Ovary (tissue), 3 donors: ENCODE measurements at regions not wholly inside any gene's neighbourhood (a gene's known extent, or its start where the extent isn't known, plus 50 kb on each side); places are given as distances from the start of the nearest gene placed in this dataset.

ENCODE experiments used
- CTCF ChIP-seq, 3 donors: fragments of 450-650 bp in 2 of 3; fragments of 200-600 bp in 1 of 3; IDR thresholded peaks; one replicate each; pipeline versions ENCODE4 v1.5.1 to v1.8.0; 2016 to 2022; ENCODE audit warnings: antibody characterized with exemption in 3 of 3, mild to moderate bottlenecking in 1 of 3
- EP300 ChIP-seq: sonication (generic); formaldehyde crosslinking; IDR thresholded peaks from one replicate; pipeline ENCODE4 v1.6.1; 2017; ENCODE audit warnings: antibody characterized with exemption
- POLR2A ChIP-seq: fragments of 450-650 bp; IDR thresholded peaks from one replicate; pipeline ENCODE4 v1.6.1; 2017; ENCODE audit warnings: antibody characterized with exemption, mild to moderate bottlenecking, moderate library complexity
- donor health status: DM: no; HTN: no; CAD: no.

- TF ChIP-seq CTCF (IDR thresholded peaks at IDR 0.05) (no peak), POLR2A (no peak), EP300 (no peak)
Observed at GRCh38 chr20:16902662-16903061, 154.5 kb downstream of the OTOR start.
